ENCODE measurements at regions not wholly inside any gene's neighbourhood (a gene's known extent, or its start where the extent isn't known, plus 50 kb on each side); places are given as distances from the start of the nearest gene placed in this dataset.

GRCh38 chr15:95295363-95295762, 1035.1 kb upstream of the NR2F2 start:
- peak; percentile 36 for DNase-seq

DNA sequence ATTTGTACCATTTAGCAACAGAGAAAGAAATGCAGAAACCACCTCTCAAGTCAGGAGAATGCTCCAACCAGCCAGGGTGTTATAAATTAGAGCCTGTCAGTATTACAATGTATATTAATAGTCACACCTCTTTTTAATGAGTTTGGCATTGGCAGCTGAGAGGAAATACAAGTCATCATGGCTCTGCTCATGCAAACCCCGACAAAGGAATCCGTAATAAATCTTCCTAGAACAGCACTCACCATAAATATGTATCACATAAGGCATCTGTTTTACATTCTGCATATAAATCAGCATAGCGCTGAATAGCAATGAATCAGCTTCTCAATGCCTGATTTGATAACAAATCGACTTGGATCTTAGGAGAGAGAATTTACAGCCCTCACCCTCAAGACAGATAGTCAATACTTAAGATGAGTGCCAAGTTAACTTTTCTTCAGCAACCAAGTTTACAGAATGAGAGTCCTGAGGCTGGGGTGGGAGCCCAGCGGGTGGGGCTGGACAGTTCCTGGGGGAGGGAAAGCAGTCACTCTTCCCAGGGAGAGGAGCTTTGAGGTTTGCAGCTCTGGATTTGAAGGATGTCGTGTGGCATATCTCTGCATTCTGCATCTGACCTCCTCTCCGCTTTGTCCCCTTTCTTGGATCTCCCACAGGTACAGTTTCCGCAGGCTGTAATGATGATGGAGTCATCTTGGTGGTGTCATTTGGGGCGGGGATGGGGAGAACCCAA, 1034.4 kb upstream of the NR2F2 start:
- DNase-seq = no peak

- DNase-seq = peak; percentile 33
Measured at GRCh38 chr15:95296643-95297042, 1033.9 kb upstream of the NR2F2 start.

GRCh38 chr15:95298729-95299128, 1031.8 kb upstream of the NR2F2 start:
- DNase-seq = no peak

DNA sequence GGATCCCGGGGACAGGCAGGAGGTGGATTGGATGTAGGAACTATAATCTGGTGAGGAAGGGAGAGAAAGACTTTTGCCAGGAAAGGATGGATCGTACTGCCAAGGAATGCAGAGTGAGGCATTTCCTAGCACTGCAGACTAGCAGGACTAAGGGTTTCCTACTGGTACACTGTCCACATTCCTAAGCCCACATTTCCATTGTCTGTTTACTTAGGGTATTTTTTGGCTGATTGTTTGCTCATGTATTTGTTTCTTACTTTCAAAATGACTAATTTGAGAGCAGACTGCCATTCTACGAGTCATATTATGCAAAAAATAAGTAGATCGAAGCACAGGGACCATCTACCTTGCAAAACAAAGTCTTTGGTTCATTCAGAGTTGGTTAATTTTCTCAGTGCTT, 1029.5 kb upstream of the NR2F2 start:
- DNase-seq = no peak

DNA sequence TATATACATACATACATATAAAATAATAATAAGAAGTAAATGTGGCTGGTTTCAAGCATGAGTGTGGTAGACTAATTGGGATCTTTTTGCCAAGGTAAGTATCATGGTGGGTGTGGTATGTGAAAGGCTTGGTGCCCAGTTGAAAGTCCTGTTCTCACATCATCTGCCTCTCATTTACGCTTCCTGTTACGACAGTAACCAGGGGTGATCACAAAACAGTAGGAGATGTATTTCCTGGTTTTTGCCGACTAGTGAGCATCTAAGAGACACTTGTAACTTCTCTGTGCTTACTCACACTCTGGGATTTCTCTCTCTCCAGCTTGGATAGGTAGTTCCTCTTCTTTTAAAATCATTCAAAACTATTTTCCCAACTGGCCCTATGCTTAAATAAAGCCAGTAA, 1028.3 kb upstream of the NR2F2 start:
- no peak for DNase-seq

- DNase-seq = no peak
Measured at GRCh38 chr15:95302809-95303208, 1027.7 kb upstream of the NR2F2 start.

DNA sequence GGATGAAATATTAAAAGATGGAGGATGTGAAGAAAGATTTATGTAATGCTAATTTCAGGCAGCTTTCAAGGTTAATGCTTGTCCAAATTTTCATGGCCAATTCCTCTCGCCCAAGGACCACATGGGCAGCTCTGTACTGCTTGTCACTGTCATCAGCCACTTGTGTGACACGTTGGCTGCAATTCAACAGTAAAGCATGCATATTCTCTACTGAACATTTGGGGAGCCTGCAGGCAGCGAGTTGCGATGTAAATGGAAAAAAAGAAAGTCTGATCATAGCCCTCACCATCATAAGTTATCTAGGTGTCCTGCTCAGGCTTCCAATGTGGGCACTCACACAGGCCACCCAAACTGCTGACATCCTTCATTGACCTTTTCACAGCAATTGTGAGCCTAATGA, 1026.8 kb upstream of the NR2F2 start:
- peak; percentile 28 for DNase-seq

DNA sequence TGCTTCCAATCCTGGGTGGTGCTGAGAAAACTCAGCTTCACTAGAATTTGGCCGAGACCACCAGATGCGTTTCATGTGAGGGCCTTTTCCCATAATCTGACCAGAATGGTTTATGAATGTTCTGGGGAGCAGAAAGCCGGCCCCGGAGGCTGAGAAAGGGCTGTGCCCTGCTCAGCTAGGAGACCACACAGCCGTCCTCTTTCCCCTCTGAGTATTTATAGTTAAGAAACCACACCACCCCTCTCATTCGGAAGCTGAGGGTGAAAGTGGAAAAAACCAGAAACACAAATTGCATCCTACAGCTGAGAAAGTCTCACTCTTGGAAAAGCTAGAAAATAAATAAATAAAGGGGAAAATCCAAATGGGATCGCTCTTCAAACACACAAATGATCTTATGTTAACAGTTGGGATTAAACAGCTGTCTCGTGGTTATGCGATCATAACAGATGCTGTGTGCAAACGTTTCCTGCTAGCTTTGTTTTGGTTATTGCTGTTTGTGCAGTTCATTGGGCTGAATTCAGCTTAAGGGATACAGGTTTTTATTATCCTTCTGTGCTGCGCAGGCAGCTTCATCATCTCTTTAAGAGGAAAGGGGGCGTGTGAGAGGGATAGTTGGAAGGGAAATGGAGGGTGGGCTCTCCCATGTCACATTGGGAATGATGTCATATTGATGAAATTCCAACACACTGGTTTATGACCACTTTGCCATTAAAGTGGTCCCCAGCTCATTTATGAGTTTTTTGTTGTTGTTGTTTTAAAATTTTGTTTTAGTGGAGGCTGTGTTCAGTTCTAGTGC, 1026.2 kb upstream of the NR2F2 start:
- DNase-seq = peak; percentile 78

- DNase-seq = no peak
Measured at GRCh38 chr15:95304947-95305400, 1025.5 kb upstream of the NR2F2 start.

GRCh38 chr15:95307115-95307514, 1023.4 kb upstream of the NR2F2 start:
- no peak for DNase-seq

- no peak for DNase-seq
Measured at GRCh38 chr15:95319242-95319641, 1011.3 kb upstream of the NR2F2 start.

DNA sequence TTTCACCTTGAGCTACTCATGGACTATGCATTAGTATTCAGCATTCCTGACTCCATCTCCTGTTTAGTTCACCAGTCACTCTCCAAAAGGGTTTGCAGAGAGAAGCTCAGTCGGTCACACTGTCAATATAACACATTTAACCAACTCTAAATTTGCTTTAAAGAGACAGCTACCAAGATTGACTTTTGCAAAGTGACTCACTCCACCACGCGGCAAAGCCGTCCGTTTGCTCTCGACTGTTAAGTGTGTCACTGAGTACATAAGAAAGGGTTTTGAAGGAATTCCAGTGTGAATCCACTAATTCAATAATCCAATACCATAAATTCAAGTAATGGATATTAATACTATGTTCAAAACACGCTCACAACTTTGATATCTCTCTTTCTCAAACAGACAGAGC, 1006.7 kb upstream of the NR2F2 start:
- no peak for DNase-seq

- no peak for DNase-seq
Measured at GRCh38 chr15:95324656-95325055, 1005.8 kb upstream of the NR2F2 start.

- no peak for DNase-seq
Measured at GRCh38 chr15:95325763-95326404, 1004.6 kb upstream of the NR2F2 start.

GRCh38 chr15:95326431-95327182, 1003.9 kb upstream of the NR2F2 start:
- DNase-seq = no peak

DNA sequence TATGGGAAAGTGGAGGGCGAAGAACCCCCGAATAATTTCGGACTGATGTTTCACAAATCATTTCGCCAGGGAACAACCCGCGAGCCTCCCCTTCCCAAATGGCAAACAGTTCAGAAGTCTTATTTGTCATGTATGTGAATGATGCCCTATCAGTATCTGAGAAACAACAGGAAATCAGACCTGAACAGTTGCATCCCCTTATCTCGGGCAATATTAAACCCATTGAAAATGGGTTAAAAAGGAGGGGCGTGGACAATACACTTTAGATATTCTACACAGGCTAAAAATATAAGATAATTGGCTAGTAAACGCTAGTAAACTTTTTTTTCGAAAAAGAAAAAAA, 1003.3 kb upstream of the NR2F2 start:
- no peak for DNase-seq

- no peak for DNase-seq
Measured at GRCh38 chr15:95327661-95328060, 1002.8 kb upstream of the NR2F2 start.

GRCh38 chr15:95328559-95328958, 1001.9 kb upstream of the NR2F2 start:
- DNase-seq = no peak

- DNase-seq = no peak
Measured at GRCh38 chr15:95329362-95329761, 1001.1 kb upstream of the NR2F2 start.

DNA sequence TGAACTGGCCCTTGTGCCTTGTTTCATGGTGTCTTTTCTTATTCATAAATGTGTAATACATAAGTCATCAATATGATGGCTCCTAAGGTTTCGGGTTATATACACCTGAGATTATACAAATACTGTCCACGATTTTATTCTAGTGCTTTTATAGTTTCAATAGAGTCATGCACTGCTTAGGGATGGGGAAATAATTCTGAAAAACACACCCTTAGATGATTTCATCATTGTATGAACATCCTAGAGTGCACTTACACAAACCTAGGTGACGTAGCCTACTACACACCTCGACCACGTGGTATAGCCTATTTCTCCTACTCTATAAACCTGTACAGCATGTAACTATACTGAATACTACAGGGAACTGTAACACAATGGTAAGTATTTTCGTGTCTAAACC, 988.8 kb upstream of the NR2F2 start:
- DNase-seq = no peak

DNA sequence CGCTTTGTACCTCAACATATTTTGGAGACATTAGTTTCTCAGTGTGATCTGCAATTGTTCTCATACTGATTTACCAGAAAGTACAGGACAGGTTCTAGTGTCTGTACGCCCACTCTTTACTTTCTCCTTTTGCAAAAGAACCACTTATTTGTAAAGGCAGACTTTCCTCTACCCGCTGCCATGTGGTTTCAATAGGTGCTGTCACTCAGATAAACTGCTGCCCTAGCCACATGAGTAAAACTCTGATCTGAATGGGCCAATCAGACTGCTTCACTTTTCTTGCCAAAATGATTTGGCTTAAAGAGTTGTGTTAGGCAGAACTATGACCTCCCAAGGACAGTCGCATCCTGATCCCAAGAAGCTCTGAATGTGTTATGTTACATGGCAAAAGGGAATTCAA, 984.6 kb upstream of the NR2F2 start:
- DNase-seq = no peak

Measured in femur (tissue), 1 donor.